SK-N-SH (cell line): ENCODE measurements at regions not wholly inside any gene's neighbourhood (a gene's known extent, or its start where the extent isn't known, plus 50 kb on each side); places are given as distances from the start of the nearest gene placed in this dataset.

Source experiments
- CTCF ChIA-PET: fragments of 300-600, 350-600 bp; formaldehyde crosslinking; extraction: SDS; loops from one replicate; lab custom pipeline; 2021; lab: Yijun Ruan, JAX
- POLR2A ChIA-PET: fragments of 350-600 bp; sonication (Branson Sonifier 250); formaldehyde crosslinking; extraction: SDS; loops from one replicate; lab custom pipeline; 2020; ENCODE audit warnings: antibody characterized with exemption, inconsistent platforms; lab: Yijun Ruan, JAX
- DNase-seq: peaks from one replicate; pipeline ENCODE4 v3.0.0; 2012
- H2AFZ ChIP-seq: fragments of 200-600 bp; sonication (generic); 2 replicates; pipeline ENCODE4 v1.8.1; 2016; ENCODE audit warnings: antibody characterized with exemption, mild to moderate bottlenecking, low read depth
- H3F3A ChIP-seq: fragments of 200-600 bp; sonication (generic); replicated peaks from 2 replicates; pipeline ENCODE3; 2016; ENCODE audit warnings: antibody characterized with exemption, mild to moderate bottlenecking; ENCODE audit not compliant: insufficient read depth
- H3K27ac ChIP-seq, 2 experiments: fragments of 200-500 bp in 1 of 2; fragments of 200-600 bp in 1 of 2; sonication (Bioruptor generic) in 1 of 2; sonication (generic), shearing (Covaris generic) in 1 of 2; 2 replicates each; pipeline versions ENCODE4 v1.5.1 to v1.6.1; 2014 to 2016; ENCODE audit warnings: low read depth in 2 of 2, inconsistent platforms in 1 of 2, low read length in 1 of 2, mild to moderate bottlenecking in 1 of 2, mixed read lengths in 1 of 2
- H3K27me3 ChIP-seq: fragments of 200-600 bp; sonication (generic), shearing (Covaris generic); 2 replicates; pipeline ENCODE4 v1.6.1; 2016; ENCODE audit warnings: mixed run types; ENCODE audit not compliant: insufficient read depth
- H3K36me3 ChIP-seq, 2 experiments: fragments of 200-500 bp in 1 of 2; fragments of 200-600 bp in 1 of 2; sonication (Bioruptor generic) in 1 of 2; sonication (generic) in 1 of 2; replicated peaks in 1 of 2; 2 replicates each; pipeline versions ENCODE3 to v1.5.1; 2014 to 2016; ENCODE audit warnings: low read length in 1 of 2, mild to moderate bottlenecking in 1 of 2; ENCODE audit not compliant: insufficient read depth in 2 of 2, control insufficient read depth in 1 of 2
- H3K4me1 ChIP-seq, 2 experiments: fragments of 200-500 bp in 1 of 2; fragments of 200-600 bp in 1 of 2; sonication (Bioruptor generic) in 1 of 2; sonication (generic), shearing (Covaris generic) in 1 of 2; 2 replicates each; pipeline versions ENCODE4 v1.5.1 to v1.6.1; 2014 to 2016; ENCODE audit warnings: low read depth in 1 of 2, low read length in 1 of 2, mixed run types in 1 of 2; ENCODE audit not compliant: insufficient read depth in 2 of 2, control insufficient read depth in 1 of 2
- H3K4me2 ChIP-seq: fragments of 200-600 bp; sonication (generic), shearing (Covaris generic); 2 replicates; pipeline ENCODE4 v1.6.1; 2017; ENCODE audit warnings: mixed run types
- H3K4me3 ChIP-seq, 2 experiments: fragments of 200-500 bp in 1 of 2; fragments of 200-600 bp in 1 of 2; sonication (Bioruptor generic) in 1 of 2; sonication (generic), shearing (Covaris generic) in 1 of 2; 2 replicates each; pipeline versions ENCODE4 v1.5.1 to v1.8.1; 2014 to 2016; ENCODE audit warnings: low read depth in 2 of 2, inconsistent platforms in 1 of 2, low read length in 1 of 2, mild to moderate bottlenecking in 1 of 2, mixed read lengths in 1 of 2, moderate library complexity in 1 of 2
- H3K79me2 ChIP-seq: fragments of 200-600 bp; sonication (generic); 2 replicates; pipeline ENCODE4 v1.8.1; 2017; ENCODE audit warnings: mild to moderate bottlenecking; ENCODE audit not compliant: insufficient read depth
- H3K9ac ChIP-seq: fragments of 200-600 bp; sonication (generic); 2 replicates; pipeline ENCODE4 v1.6.1; 2017; ENCODE audit warnings: mixed run types
- H3K9me2 ChIP-seq: fragments of 200-600 bp; sonication (generic); 2 replicates; pipeline ENCODE4 v1.6.1; 2017; ENCODE audit warnings: mixed run types
- H3K9me3 ChIP-seq: fragments of 200-600 bp; sonication (generic); 2 replicates; pipeline ENCODE4 v1.6.1; 2017; ENCODE audit warnings: mixed run types, mild to moderate bottlenecking, moderate library complexity
- H4K20me1 ChIP-seq: fragments of 200-600 bp; sonication (generic); 2 replicates; pipeline ENCODE4 v1.6.1; 2017; ENCODE audit warnings: mild to moderate bottlenecking, mixed run types; ENCODE audit not compliant: insufficient read depth
- CTCF ChIP-seq: fragments of 200-600 bp; sonication (generic); IDR thresholded peaks from 2 replicates; pipeline ENCODE4 v1.6.1; 2017; ENCODE audit warnings: antibody characterized with exemption, mild to moderate bottlenecking, moderate library complexity
- EP300 ChIP-seq, 2 experiments: IDR thresholded peaks; 2 replicates each; pipeline versions ENCODE4 v1.4.0 to v1.6.1; 2012; ENCODE audit warnings: borderline replicate concordance in 1 of 2, low read depth in 1 of 2, low read length in 1 of 2
- FOXM1 ChIP-seq: IDR thresholded peaks from 2 replicates; pipeline ENCODE4 v1.4.0; 2012; ENCODE audit warnings: low read depth, mild to moderate bottlenecking
- GATA2 ChIP-seq: sonication (generic); formaldehyde crosslinking; IDR thresholded peaks from 2 replicates; pipeline ENCODE4 v1.5.0; 2020; ENCODE audit warnings: mild to moderate bottlenecking, missing genetic modification reagents
- JUND ChIP-seq: IDR thresholded peaks from 2 replicates; pipeline ENCODE4 v1.4.0; 2012
- MEF2A ChIP-seq: IDR thresholded peaks from 2 replicates; pipeline ENCODE4 v1.4.0; 2012; ENCODE audit warnings: low read depth, borderline replicate concordance
- NRF1 ChIP-seq: IDR thresholded peaks from 2 replicates; pipeline ENCODE4 v1.6.1; 2012; ENCODE audit warnings: low read depth, mild to moderate bottlenecking, low read length
- POLR2AphosphoS5 ChIP-seq: IDR thresholded peaks from 2 replicates; pipeline ENCODE4 v1.6.1; 2012; ENCODE audit warnings: low read depth, low read length
- RFX5 ChIP-seq: IDR thresholded peaks from 2 replicates; pipeline ENCODE4 v1.6.1; 2012; ENCODE audit warnings: mild to moderate bottlenecking, improper control_type of control experiment, low read length
- RXRA ChIP-seq: IDR thresholded peaks from 2 replicates; pipeline ENCODE4 v1.4.0; 2012; ENCODE audit warnings: low read depth, mild to moderate bottlenecking, borderline replicate concordance
- SIN3A ChIP-seq: IDR thresholded peaks from 2 replicates; pipeline ENCODE4 v1.6.1; 2012; ENCODE audit warnings: low read depth, mild to moderate bottlenecking, low read length, moderate library complexity, borderline replicate concordance
- SMC3 ChIP-seq: IDR thresholded peaks from 2 replicates; pipeline ENCODE4 v1.6.1; 2012; ENCODE audit warnings: low read depth, low read length, improper control_type of control experiment
- TAF1 ChIP-seq: IDR thresholded peaks from 2 replicates; pipeline ENCODE4 v1.6.1; 2012; ENCODE audit warnings: low read depth, mild to moderate bottlenecking, low read length, moderate library complexity, borderline replicate concordance
- TEAD4 ChIP-seq: IDR thresholded peaks from 2 replicates; pipeline ENCODE4 v1.4.0; 2012; ENCODE audit warnings: mild to moderate bottlenecking, borderline replicate concordance; ENCODE audit not compliant: insufficient read depth
- USF1 ChIP-seq: IDR thresholded peaks from 2 replicates; pipeline ENCODE4 v1.4.0; 2012; ENCODE audit warnings: low read depth, borderline replicate concordance
- USF2 ChIP-seq: fragments of 150-350 bp; IDR thresholded peaks from 2 replicates; pipeline ENCODE4 v1.6.1; 2017; ENCODE audit warnings: antibody characterized with exemption, low read length, low read depth, borderline replicate concordance
- YY1 ChIP-seq: IDR thresholded peaks from 2 replicates; pipeline ENCODE4 v1.4.0; 2012; ENCODE audit warnings: low read depth, mild to moderate bottlenecking
- WGBS: methylation state at CpG from one replicate; pipeline ENCODE4 v1.1.6; 2017; ENCODE audit warnings: low lambda C conversion rate; 5-methylcytosine and 5-hydroxymethylcytosine counted together
- TF ChIP-seq, protein P1 (sequence below): fragments of 150-350 bp; IDR thresholded peaks from 2 replicates; pipeline ENCODE4 v1.6.1; 2016; ENCODE audit warnings: mild to moderate bottlenecking, low read depth, low read length

DNA sequence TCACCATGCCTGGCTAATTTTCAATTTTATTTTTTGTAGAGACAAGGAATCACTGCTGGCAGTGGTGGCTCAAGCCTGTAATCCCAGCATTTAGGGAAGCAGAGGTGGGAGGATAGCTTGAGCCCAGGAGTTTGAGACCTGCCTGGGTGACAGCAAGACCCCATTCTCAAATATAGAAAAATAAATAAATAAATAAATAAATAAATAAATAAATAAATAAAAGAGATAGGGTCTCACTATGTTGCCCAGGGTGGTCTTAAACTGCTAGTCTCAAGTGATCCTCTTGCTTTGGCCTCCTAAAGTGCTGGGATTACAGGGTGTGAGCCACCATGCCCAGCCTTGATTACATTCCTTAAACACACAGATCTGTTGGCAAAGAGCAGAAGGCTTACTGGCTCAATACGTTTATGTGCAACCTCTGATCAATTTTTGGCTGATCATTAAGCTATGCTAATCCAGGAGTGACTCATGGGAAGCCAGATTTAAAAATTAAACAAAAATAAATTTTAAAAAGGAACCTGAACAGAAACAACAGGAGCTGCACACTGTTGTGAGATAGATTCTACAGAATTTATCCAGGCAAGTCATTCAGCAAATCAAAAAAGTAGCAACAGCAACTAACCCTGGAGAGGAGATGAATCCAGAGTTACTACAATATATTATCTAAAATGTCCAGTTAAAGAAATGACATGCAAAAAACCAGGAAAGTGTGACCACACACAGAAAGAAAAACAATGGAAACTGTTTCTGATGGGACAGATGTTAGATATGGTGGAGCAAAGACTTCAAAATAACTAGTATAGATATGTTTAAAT, 79.4 kb downstream of the RPE65 start:
- no peak overlapping the region for H3K4me2 ChIP-seq
- peaks cover 0 to 2% of the 10 kb centered on the region in 2 experiments; a peak in 1 of 4 replicates for H3K4me1 ChIP-seq
- no peaks in the 10 kb centered on the region for H3K9me3 ChIP-seq
- 100% methylated on average over 1 of the region's 1 CpG for WGBS
- no peaks in the 10 kb centered on the region for H3K9me2 ChIP-seq
- H3K27ac ChIP-seq: no peak overlapping the region
- CTCF ChIA-PET: interaction anchor here (1.3 to 1.4 kb wide), 2 partner anchors 13 to 27 kb away, joined by 3 read pairs; no protein-coding TSS in a partner anchor
- H4K20me1 ChIP-seq: no peaks in the 10 kb centered on the region
- H2AFZ ChIP-seq: no peak overlapping the region
- DNase-seq: no peak
- H3K36me3 ChIP-seq: no peaks in the 10 kb centered on the region
- no peak overlapping the region for H3K4me3 ChIP-seq
- no peak overlapping the region for H3K9ac ChIP-seq
- POLR2A ChIA-PET: no interaction called here
- no peaks in the 10 kb centered on the region for H3F3A ChIP-seq
- TF ChIP-seq MEF2A (no peak), RXRA (no peak), CTCF (no peak), RFX5 (no peak), FOXM1 (no peak), JUND (no peak), EP300 (IDR thresholded peaks at IDR 0.05; ENCODE audit: borderline replicate concordance in 1 of 2, low read depth in 1 of 2, low read length in 1 of 2) (no peak), USF2 (no peak), SIN3A (no peak), USF1 (no peak), GATA2 (CRISPR knock-in tag) (no peak), NRF1 (no peak), YY1 (no peak), TAF1 (no peak), POLR2AphosphoS5 (no peak), SMC3 (no peak), TEAD4 (no peak)
- TF ChIP-seq, protein P1, sequence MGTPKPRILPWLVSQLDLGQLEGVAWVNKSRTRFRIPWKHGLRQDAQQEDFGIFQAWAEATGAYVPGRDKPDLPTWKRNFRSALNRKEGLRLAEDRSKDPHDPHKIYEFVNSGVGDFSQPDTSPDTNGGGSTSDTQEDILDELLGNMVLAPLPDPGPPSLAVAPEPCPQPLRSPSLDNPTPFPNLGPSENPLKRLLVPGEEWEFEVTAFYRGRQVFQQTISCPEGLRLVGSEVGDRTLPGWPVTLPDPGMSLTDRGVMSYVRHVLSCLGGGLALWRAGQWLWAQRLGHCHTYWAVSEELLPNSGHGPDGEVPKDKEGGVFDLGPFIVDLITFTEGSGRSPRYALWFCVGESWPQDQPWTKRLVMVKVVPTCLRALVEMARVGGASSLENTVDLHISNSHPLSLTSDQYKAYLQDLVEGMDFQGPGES: no peak
- H3K27me3 ChIP-seq: no peaks in the 10 kb centered on the region
- no peaks in the 10 kb centered on the region for H3K79me2 ChIP-seq
